K562 (cell line): ENCODE measurements at regions not wholly inside any gene's neighbourhood (a gene's known extent, or its start where the extent isn't known, plus 50 kb on each side); places are given as distances from the start of the nearest gene placed in this dataset.

Experiments used
- ATAC-seq: fragments of 200-7000 bp; cut with Tn5 transposase; 3 replicates; pipeline ENCODE4 v1.9.1; 2020; ENCODE audit warnings: moderate library complexity
- BruUV-seq: library from RNA; stranded (reverse); fragments of 400-500 nt; replicated peaks from 2 replicates; lab custom pipeline; 2021; lab: Mats Ljungman, UMichigan
- CTCF ChIA-PET: fragments of 300-600 bp; formaldehyde crosslinking; extraction: SDS; loops from one replicate; lab custom pipeline; 2021; ENCODE audit warnings: low intra/inter-chr PET ratio; lab: Yijun Ruan, JAX
- POLR2A ChIA-PET: fragments of 300-600, 350-650 bp; sonication (Branson Sonifier 250); formaldehyde crosslinking; extraction: SDS; loops from one replicate; lab custom pipeline; 2021; ENCODE audit warnings: antibody characterized with exemption, inconsistent platforms; lab: Yijun Ruan, JAX
- DNase-seq, 4 experiments: peaks; one replicate each; pipeline versions ENCODE4 v3.0.0 to v3.0.0-alpha.2; 2011 to 2018; ENCODE audit warnings: low spot score in 3 of 4, mixed read lengths in 3 of 4; ENCODE audit errors: extremely low read depth in 1 of 4
- FAIRE-seq: peaks from 2 replicates; lab custom pipeline; 2011; peaks lifted over from hg19 to GRCh38; lab: Jason Lieb, UNC
- H2AFZ ChIP-seq: 2 replicates; pipeline ENCODE4 v1.6.0; 2011; ENCODE audit warnings: low read depth, low read length, control low read depth, inconsistent platforms
- H3K27ac ChIP-seq: fragments of 200-600 bp; 3 replicates; pipeline ENCODE4 v1.8.0; 2011; ENCODE audit warnings: low read depth, mild to moderate bottlenecking, control low read depth, inconsistent platforms, low read length, moderate library complexity, mixed read lengths; ENCODE audit errors: extremely low read depth
- H3K27me3 ChIP-seq, 2 experiments: fragments of 300-600 bp in 1 of 2; 2 replicates in 1 of 2; 3 replicates in 1 of 2; pipeline versions ENCODE4 v1.6.0 to v1.8.0; 2011; ENCODE audit warnings: inconsistent platforms in 2 of 2, low read length in 2 of 2, mild to moderate bottlenecking in 1 of 2, mixed read lengths in 1 of 2, moderate library complexity in 1 of 2; ENCODE audit not compliant: control insufficient read depth in 2 of 2, insufficient read depth in 2 of 2
- H3K36me3 ChIP-seq: fragments of 300-600 bp; 3 replicates; pipeline ENCODE4 v1.8.0; 2011; ENCODE audit warnings: mild to moderate bottlenecking, low read length, inconsistent platforms; ENCODE audit not compliant: control insufficient read depth, insufficient read depth
- H3K4me1 ChIP-seq, 2 experiments: fragments of 200-600 bp in 1 of 2; replicated peaks in 1 of 2; 2 replicates in 1 of 2; 3 replicates in 1 of 2; pipeline versions ENCODE4 v1.5.1 to v1.8.0; 2011; ENCODE audit warnings: inconsistent platforms in 2 of 2, low read length in 2 of 2, mild to moderate bottlenecking in 1 of 2, mixed read lengths in 1 of 2, moderate library complexity in 1 of 2; ENCODE audit not compliant: control insufficient read depth in 2 of 2, insufficient read depth in 2 of 2
- H3K4me2 ChIP-seq: 2 replicates; pipeline ENCODE4 v1.6.1; 2011; ENCODE audit warnings: low read length, control low read depth, inconsistent platforms, mixed read lengths; ENCODE audit not compliant: insufficient read depth
- H3K4me3 ChIP-seq: fragments of 200-600 bp; sonication (generic), shearing (Covaris generic); 2 replicates; pipeline ENCODE4 v1.5.1; 2016; ENCODE audit warnings: control low read depth, inconsistent platforms
- H3K79me2 ChIP-seq: fragments of 200-600 bp; 3 replicates; pipeline ENCODE4 v1.8.0; 2011; ENCODE audit warnings: low read length, inconsistent platforms; ENCODE audit not compliant: control insufficient read depth, insufficient read depth
- H3K9ac ChIP-seq, 2 experiments: 2 replicates each; pipeline versions ENCODE4 v1.6.0 to v1.6.1; 2011; ENCODE audit warnings: low read depth in 2 of 2, low read length in 2 of 2, control low read depth in 1 of 2, inconsistent platforms in 1 of 2, mild to moderate bottlenecking in 1 of 2, mixed read lengths in 1 of 2; ENCODE audit not compliant: insufficient read depth in 1 of 2
- H3K9me1 ChIP-seq: one replicate; pipeline ENCODE4 v1.6.0; 2011; ENCODE audit warnings: inconsistent platforms, mild to moderate bottlenecking, low read length, moderate library complexity; ENCODE audit not compliant: control insufficient read depth, insufficient read depth
- H3K9me3 ChIP-seq: replicated peaks from 2 replicates; pipeline ENCODE4 v1.5.1; 2011; ENCODE audit warnings: low read depth, low read length, inconsistent platforms; ENCODE audit not compliant: control insufficient read depth, insufficient read depth
- H4K20me1 ChIP-seq: replicated peaks from 2 replicates; pipeline ENCODE4 v1.6.1; 2011; ENCODE audit warnings: low read length, inconsistent platforms, mixed read lengths; ENCODE audit not compliant: control insufficient read depth, insufficient read depth
- ATF1 ChIP-seq, 2 experiments: fragments of 450-650 bp in 1 of 2; IDR thresholded peaks; 2 replicates each; pipeline ENCODE4 v1.6.1; 2016; ENCODE audit warnings: missing compliant biosample characterization in 1 of 2, missing genetic modification characterization in 1 of 2
- EGR1 ChIP-seq: fragments of 450-650 bp; conservative IDR thresholded peaks from 2 replicates; pipeline ENCODE4 v1.6.1; 2017; ENCODE audit warnings: mild to moderate bottlenecking
- HMG20B ChIP-seq: fragments of 250-450 bp; sonication (Bioruptor Pico); IDR thresholded peaks from 2 replicates; pipeline ENCODE4 v1.5.0; 2021; ENCODE audit warnings: mild to moderate bottlenecking
- ILK ChIP-seq: fragments of 450-650 bp; IDR thresholded peaks from 2 replicates; pipeline ENCODE4 v1.6.1; 2016; ENCODE audit warnings: missing genetic modification characterization, low read depth, mild to moderate bottlenecking, missing compliant biosample characterization, moderate library complexity, borderline replicate concordance
- IRF2 ChIP-seq: sonication (generic); formaldehyde crosslinking; IDR thresholded peaks from 2 replicates; pipeline ENCODE4 v1.8.1; 2022; ENCODE audit warnings: mild to moderate bottlenecking, missing genetic modification reagents
- MITF ChIP-seq: IDR thresholded peaks from 2 replicates; pipeline ENCODE4 v1.6.1; 2014; ENCODE audit warnings: antibody characterized with exemption
- NFIX ChIP-seq: fragments of 250-450 bp; sonication (Bioruptor Pico); IDR thresholded peaks from 2 replicates; pipeline ENCODE4 v1.4.0; 2020; ENCODE audit warnings: low read depth, mild to moderate bottlenecking, moderate library complexity
- NFRKB ChIP-seq: fragments of 450-650 bp; IDR thresholded peaks from 2 replicates; pipeline ENCODE4 v1.6.1; 2016; ENCODE audit warnings: low read depth
- PCBP2 ChIP-seq: fragments of 200-400 bp; formaldehyde crosslinking; IDR thresholded peaks from 2 replicates; pipeline ENCODE4 v1.6.1; 2018; ENCODE audit warnings: low read length, low read depth, mild to moderate bottlenecking, moderate library complexity; ENCODE audit not compliant: poor library complexity, severe bottlenecking
- POLR2AphosphoS2 ChIP-seq: IDR thresholded peaks from 2 replicates; pipeline ENCODE4 v1.6.1; 2012; ENCODE audit warnings: low read length, improper control_type of control experiment
- POLR2B ChIP-seq: fragments of 450-650 bp; IDR thresholded peaks from 2 replicates; pipeline ENCODE4 v1.6.1; 2018; ENCODE audit warnings: low read depth; ENCODE audit not compliant: partially characterized antibody
- SNAPC5 ChIP-seq: fragments of 250-450 bp; sonication (Bioruptor Pico); IDR thresholded peaks from 2 replicates; pipeline ENCODE4 v1.8.0; 2021; ENCODE audit warnings: moderate library complexity, mild to moderate bottlenecking, inconsistent platforms
- SREBF1 ChIP-seq: fragments of 150-350 bp; IDR thresholded peaks from 2 replicates; pipeline ENCODE4 v1.6.1; 2014; ENCODE audit warnings: antibody characterized with exemption, low read depth, low read length, borderline replicate concordance
- STAT5B ChIP-seq: fragments of 250-450 bp; sonication (Bioruptor Pico); IDR thresholded peaks from 2 replicates; pipeline ENCODE4 v1.8.0; 2021; ENCODE audit warnings: mild to moderate bottlenecking, inconsistent platforms
- TAF9B ChIP-seq: fragments of 450-650 bp; IDR thresholded peaks from 2 replicates; pipeline ENCODE4 v1.6.1; 2018; ENCODE audit warnings: mild to moderate bottlenecking; ENCODE audit not compliant: partially characterized antibody
- WGBS: fragments of 100-300 bp; shearing (Covaris generic); methylation state at CpG from one replicate; pipeline ENCODE4 v1.1.6; 2016; ENCODE audit warnings: low coverage, mixed read lengths; ENCODE audit not compliant: insufficient coverage; ENCODE audit errors: missing lambda C conversion rate; 5-methylcytosine and 5-hydroxymethylcytosine counted together
- in situ Hi-C: fragments of 300-500 bp; cut with MboI; formaldehyde crosslinking; loops from 4 replicates; pipeline ENCODE4 v1.15.0; 2018; ENCODE audit warnings: inconsistent platforms, mixed read lengths
- intact Hi-C: fragments of 100-400 bp; cut with micrococcal nuclease; formaldehyde crosslinking; loops from 2 replicates; pipeline ENCODE4 v1.14.2; 2022

DNA sequence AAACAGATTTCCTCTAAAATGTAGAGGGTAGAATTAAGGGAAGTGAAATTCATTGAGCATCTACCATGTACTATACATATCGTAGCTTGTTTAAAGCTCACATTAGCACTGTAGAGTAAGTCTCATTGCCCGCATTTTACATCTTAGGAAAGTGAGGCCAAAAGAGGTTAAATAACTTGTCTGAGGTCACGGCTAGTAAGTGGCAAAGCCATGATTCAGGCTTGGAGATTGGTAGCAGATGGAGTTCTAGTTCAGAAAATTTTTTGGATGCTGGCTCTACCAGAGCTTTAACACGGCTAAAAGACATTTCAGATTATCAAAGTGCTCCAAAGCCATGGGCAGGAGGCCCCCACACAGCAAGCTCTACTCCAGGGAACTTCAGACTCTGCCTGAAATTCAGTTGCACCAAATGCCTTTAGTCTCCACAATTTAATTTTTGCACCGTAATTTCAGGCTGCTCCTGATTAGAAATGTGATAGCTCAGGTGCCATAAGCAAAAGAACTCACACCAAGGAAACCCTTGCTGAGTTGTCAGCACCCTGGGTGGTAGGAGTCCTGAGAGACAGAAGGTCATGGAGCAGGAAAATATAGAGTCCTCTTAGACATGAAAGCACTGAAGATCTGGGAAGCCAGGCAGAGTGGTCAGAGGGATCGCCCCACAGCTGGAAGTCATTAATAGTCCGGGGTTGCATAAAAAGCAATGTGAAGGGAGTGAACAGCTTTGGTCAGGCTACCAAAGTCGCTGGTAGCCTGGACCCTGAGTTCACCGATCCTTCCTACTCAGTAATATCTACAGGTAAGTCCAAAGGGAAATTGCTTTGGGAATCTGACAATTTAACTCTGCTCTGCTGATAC lies 55.2 kb upstream of the ASIP start:
- H3K9me1 ChIP-seq = no peaks in the 10 kb centered on the region
- H4K20me1 ChIP-seq = no peaks in the 10 kb centered on the region; the same call in 1 of the 2 replicates
- H3K36me3 ChIP-seq = no peaks in the 10 kb centered on the region
- no peaks in the 10 kb centered on the region for H3K9me3 ChIP-seq
- in situ Hi-C loops = no loop called here
- H2AFZ ChIP-seq = no peak overlapping the region
- BruUV-seq = no TSS peak
- TF ChIP-seq SREBF1 (no peak), NFRKB (no peak), HMG20B (CRISPR knock-in tag) (no peak), SNAPC5 (CRISPR knock-in tag) (no peak), POLR2B (no peak), TAF9B (no peak), NFIX (no peak), ATF1 (CRISPR knock-in tag; IDR thresholded peaks at IDR 0.05) (no peak), ATF1 (tag; IDR thresholded peaks at IDR 0.05) (no peak), POLR2AphosphoS2 (no peak), IRF2 (no peak), PCBP2 (no peak), MITF (no peak), ILK (no peak), STAT5B (CRISPR knock-in tag) (no peak), EGR1 (no peak)
- DNase-seq = no peak
- no peak overlapping the region for H3K9ac ChIP-seq
- no peaks in the 10 kb centered on the region for H3K79me2 ChIP-seq
- H3K27ac ChIP-seq = no peak overlapping the region
- no peak for ATAC-seq
- H3K4me3 ChIP-seq = no peak overlapping the region
- peaks cover 2 to 3% of the 10 kb centered on the region in 2 experiments; a peak in 1 of 5 replicates for H3K27me3 ChIP-seq
- CTCF ChIA-PET = no interaction called here
- H3K4me1 ChIP-seq = peaks cover 5 to 12% of the 10 kb centered on the region in 2 experiments; a peak in 3 of 5 replicates
- WGBS = 14% methylated on average over 9 of the region's 9 CpGs
- intact Hi-C loops = no loop called here
- H3K4me2 ChIP-seq = no peak overlapping the region
- no peak for FAIRE-seq
- POLR2A ChIA-PET = interaction anchor here (0.7 kb wide), 1 partner anchor 17 kb away, joined by 4 read pairs; no protein-coding TSS in a partner anchor
